ENCODE measurements at regions not wholly inside any gene's neighbourhood (a gene's known extent, or its start where the extent isn't known, plus 50 kb on each side); places are given as distances from the start of the nearest gene placed in this dataset.

DNA sequence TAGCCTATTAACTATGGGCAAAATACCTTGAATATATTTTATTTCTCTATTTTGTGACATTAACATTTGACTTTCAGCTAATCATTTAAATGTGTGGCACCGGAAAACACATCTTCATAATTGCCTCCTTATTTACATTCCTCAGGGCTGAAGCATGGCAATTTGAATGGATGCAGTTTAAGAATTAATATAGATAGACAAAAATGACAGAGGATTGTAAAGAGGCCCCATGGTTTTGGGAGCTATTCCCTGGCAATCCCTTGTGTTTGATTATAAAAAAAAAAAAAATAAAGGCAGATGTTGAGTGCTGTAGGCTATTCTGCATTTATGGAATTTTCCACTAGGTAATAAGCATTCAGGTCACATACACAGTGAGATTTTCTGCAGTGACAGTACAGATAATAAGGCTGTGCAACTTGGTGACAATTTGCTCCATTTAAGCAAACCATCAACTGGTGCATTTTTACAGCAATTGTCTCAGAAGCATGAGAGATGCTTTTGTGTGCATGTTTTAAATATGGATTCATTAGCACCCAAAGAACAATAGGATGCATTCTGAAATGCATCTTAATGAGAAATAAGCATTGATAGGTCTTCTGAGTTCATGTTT, 123.2 kb upstream of the SLC38A4 start:
- H3K4me3 ChIP-seq (replicated peaks; ENCODE audit: low read depth, low read length) = no peak overlapping the region
- DNase-seq (ENCODE audit: extremely low read depth, low read depth) = peak; percentile 59
- TF ChIP-seq, protein P1, sequence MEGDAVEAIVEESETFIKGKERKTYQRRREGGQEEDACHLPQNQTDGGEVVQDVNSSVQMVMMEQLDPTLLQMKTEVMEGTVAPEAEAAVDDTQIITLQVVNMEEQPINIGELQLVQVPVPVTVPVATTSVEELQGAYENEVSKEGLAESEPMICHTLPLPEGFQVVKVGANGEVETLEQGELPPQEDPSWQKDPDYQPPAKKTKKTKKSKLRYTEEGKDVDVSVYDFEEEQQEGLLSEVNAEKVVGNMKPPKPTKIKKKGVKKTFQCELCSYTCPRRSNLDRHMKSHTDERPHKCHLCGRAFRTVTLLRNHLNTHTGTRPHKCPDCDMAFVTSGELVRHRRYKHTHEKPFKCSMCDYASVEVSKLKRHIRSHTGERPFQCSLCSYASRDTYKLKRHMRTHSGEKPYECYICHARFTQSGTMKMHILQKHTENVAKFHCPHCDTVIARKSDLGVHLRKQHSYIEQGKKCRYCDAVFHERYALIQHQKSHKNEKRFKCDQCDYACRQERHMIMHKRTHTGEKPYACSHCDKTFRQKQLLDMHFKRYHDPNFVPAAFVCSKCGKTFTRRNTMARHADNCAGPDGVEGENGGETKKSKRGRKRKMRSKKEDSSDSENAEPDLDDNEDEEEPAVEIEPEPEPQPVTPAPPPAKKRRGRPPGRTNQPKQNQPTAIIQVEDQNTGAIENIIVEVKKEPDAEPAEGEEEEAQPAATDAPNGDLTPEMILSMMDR (IDR thresholded peaks at IDR 0.05; ENCODE audit: low read depth, low read length, missing control alignments) = no peak

DNA sequence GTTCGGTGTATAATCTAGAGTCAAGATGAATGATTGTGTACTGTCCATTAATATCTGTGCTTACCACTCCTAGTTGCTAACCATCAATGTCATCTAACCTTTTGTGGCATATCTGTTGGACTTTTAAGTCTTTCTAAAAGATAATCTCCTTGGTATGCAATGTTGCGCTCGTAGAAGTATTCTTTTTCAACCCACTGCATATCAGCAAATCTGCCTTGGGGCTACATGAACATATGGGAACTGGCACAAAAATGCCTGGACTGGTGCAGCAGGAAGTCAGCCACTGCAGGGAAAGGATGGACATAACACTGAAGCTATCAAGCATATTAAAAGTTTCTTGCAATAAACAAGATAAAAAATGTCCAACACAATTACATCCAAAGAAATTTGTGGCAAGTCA, 124.3 kb upstream of the SLC38A4 start:
- TF ChIP-seq, protein P1 (IDR thresholded peaks at IDR 0.05; ENCODE audit: low read depth, low read length, missing control alignments) = no peak
- no peak for DNase-seq (ENCODE audit: extremely low read depth, low read depth)
- no peak overlapping the region for H3K4me3 ChIP-seq (replicated peaks; ENCODE audit: low read depth, low read length)

DNA sequence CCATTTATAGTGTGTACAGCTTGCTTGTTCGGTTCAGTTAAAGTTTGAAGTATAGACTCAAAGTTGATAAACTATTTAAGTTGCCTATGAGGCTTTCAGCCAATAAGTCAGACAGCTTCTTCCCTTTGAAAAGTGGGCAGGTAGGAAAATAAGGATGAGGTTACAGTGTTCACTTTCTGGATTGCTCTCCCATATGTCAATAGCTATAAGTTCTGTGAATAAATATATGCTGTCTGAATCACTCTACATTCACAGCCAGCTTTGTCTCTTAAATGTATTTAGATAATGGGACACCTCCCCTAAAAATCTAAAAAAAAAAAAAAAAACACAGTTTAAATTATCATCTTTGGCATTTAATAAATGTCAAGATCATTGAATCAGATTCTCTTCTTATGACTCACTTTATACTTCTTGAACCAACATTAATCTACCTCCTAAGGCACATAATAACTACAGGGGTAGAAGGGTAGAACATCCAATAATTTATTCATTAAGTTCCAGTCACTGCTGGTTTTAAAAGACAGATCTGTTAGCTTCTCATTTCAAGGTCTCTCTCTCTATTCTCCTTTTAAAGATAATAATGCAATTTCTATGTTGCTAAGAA, 126.4 kb upstream of the PCED1B start:
- no peak overlapping the region for H3K4me3 ChIP-seq (replicated peaks; ENCODE audit: low read depth, low read length)
- TF ChIP-seq, protein P1 (IDR thresholded peaks at IDR 0.05; ENCODE audit: low read depth, low read length, missing control alignments) = no peak
- no peak for DNase-seq (ENCODE audit: extremely low read depth, low read depth)

DNA sequence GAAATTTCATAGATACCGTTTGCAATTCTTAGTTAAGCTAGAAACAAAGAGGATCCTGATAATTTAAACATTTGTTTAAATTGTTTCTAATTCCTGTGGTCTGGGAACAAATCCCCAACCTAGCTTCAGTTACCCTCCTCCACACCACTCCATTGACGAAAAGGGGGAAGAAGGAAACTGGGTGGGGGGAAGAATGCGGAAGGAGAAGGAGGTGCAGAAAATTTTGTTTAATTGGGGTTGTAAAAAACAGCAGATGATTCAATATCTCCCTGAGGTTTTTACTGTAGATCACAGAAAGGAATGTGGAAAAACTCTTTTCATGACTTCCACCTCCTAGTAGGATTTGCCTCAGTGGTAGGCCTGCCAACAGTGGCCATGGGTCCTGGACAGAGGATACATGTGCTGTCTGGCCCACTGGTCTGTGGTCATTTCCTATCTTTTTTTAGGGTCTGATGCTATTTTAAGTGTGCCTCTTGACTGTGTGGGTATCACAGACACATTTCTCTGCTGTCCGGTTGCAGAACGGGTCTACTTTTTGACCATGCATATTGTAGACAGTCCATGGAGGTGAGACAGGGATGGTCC, 122.9 kb upstream of the PCED1B start:
- H3K4me3 ChIP-seq (replicated peaks; ENCODE audit: low read depth, low read length) = no peak overlapping the region
- no peak for DNase-seq (ENCODE audit: extremely low read depth, low read depth)
- TF ChIP-seq, protein P1 (IDR thresholded peaks at IDR 0.05; ENCODE audit: low read depth, low read length, missing control alignments) = no peak

GRCh38 chr12:46958053-46958452, 121.4 kb upstream of the PCED1B start:
- no peak overlapping the region for H3K4me3 ChIP-seq (replicated peaks; ENCODE audit: low read depth, low read length)
- TF ChIP-seq, protein P1 (IDR thresholded peaks at IDR 0.05; ENCODE audit: low read depth, low read length, missing control alignments) = no peak
- no peak for DNase-seq (ENCODE audit: extremely low read depth, low read depth)

- no peak for DNase-seq (ENCODE audit: extremely low read depth, low read depth)
- TF ChIP-seq, protein P1 (IDR thresholded peaks at IDR 0.05; ENCODE audit: low read depth, low read length, missing control alignments) = no peak
- H3K4me3 ChIP-seq (replicated peaks; ENCODE audit: low read depth, low read length) = no peak overlapping the region
Observed at GRCh38 chr12:46958599-46959290, 120.7 kb upstream of the PCED1B start.
